ENCODE measurements at regions not wholly inside any gene's neighbourhood (a gene's known extent, or its start where the extent isn't known, plus 50 kb on each side); places are given as distances from the start of the nearest gene placed in this dataset.

DNA sequence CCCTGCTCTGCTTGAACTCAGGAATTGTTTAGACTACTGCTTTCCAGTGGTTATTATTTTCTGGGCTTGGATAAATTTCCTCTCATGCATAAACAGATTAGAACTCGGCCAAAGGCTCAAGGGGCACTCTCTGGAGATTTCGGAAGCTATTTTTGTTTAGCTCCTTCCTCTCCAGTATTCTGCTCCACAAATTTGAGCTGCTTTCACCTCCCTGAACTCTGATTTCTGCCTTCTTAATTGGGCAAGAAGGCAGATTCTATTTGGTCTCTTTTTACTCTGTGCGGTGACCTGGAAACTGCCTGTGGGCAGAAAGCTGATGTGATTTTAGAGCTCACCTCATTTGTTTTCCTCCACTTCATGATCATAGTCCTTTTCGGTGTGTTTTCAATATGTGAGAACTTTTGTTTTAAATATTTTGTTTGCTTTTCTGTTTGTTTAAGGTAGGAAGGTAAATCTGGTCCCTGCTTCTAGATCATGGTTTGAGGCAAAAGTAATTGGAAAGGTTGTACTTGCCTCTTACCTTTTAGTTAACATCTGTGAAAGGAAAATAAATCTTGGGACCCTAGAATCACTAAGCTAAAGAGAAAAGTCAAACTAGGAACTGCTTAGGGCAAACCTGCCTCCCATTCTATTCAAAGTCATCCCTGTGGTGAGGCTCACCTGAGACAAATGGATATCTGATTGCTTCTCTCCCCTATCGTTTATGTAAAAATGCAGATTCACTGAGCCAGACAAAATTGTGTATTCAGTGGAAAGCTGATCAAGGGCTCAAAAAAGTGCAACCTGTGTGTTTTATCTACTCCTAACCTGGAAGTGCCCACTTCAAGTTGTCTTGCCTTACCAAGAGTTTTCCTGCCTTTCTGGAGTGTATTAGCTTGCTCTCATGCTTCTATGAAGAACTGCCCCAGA is 714.7 kb upstream of the PCDH20 start:
- no peaks in the 10 kb centered on the region for H3K4me1 ChIP-seq
- H3K4me3 ChIP-seq = no peak overlapping the region
- TF ChIP-seq, protein P1, sequence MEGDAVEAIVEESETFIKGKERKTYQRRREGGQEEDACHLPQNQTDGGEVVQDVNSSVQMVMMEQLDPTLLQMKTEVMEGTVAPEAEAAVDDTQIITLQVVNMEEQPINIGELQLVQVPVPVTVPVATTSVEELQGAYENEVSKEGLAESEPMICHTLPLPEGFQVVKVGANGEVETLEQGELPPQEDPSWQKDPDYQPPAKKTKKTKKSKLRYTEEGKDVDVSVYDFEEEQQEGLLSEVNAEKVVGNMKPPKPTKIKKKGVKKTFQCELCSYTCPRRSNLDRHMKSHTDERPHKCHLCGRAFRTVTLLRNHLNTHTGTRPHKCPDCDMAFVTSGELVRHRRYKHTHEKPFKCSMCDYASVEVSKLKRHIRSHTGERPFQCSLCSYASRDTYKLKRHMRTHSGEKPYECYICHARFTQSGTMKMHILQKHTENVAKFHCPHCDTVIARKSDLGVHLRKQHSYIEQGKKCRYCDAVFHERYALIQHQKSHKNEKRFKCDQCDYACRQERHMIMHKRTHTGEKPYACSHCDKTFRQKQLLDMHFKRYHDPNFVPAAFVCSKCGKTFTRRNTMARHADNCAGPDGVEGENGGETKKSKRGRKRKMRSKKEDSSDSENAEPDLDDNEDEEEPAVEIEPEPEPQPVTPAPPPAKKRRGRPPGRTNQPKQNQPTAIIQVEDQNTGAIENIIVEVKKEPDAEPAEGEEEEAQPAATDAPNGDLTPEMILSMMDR (IDR thresholded peaks at IDR 0.05) = no peak
- intact Hi-C loops (cut with DNase I) = no loop called here
- H3K27me3 ChIP-seq = no peaks in the 10 kb centered on the region
- no peak overlapping the region for H3K9ac ChIP-seq (ENCODE audit: low read depth in 2 of 2, low read length in 2 of 2)
- no peak for DNase-seq
- no peak overlapping the region for H3K27ac ChIP-seq
- no peaks in the 10 kb centered on the region for H3K36me3 ChIP-seq
- no peaks in the 10 kb centered on the region for H3K9me3 ChIP-seq

DNA sequence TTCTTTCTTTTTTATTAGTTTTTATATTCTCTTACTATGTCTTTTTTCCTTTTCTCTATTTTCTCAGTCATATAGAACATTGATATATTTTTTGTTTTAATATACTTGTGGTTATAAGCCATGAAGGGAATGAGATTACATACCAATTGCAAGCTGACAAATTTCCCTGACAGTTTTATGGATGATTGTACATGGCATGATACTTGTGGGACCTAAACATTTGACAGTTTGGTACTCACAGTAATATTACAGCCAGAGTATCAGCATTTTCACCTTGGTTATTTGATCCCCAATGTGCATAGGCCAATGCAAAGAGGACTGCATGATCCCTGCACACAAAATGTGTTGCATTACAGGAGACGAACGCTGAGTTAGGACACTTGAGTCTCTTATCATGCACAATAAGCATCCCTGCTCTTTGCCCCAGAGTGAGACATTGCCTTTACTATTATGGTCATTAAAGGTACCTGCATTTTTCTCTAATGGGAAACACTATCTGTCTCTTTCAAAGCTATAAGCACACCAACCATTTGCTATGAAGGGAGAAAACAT is 713.4 kb upstream of the PCDH20 start:
- Histone ChIP-seq H3K27me3 (no peaks in the 10 kb centered on the region), H3K4me1 (no peaks in the 10 kb centered on the region), H3K9me3 (no peaks in the 10 kb centered on the region), H3K27ac (no peak overlapping the region), H3K36me3 (no peaks in the 10 kb centered on the region), H3K4me3 (no peak overlapping the region), H3K9ac (ENCODE audit: low read depth in 2 of 2, low read length in 2 of 2) (no peak overlapping the region)
- DNase-seq = no peak
- intact Hi-C loops (cut with DNase I) = no loop called here
- TF ChIP-seq, protein P1 (IDR thresholded peaks at IDR 0.05) = no peak

DNA sequence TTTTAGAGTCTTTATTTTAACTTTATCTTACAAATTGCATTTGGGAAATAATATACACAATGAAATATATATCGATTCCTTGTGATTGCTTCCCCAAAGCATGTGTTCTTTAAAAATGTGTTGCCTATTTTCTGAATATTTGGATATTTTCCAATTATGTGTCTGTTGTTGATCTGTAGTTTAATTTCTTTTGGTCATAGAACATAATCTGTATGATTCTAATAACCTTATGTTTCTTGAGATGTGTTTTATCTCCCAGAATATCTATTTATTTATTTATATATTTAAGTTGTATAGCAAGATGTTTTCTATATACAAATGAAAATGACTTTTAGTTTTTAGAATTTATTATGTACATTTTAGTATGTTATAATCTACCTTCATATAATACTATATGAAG is 710.8 kb upstream of the PCDH20 start:
- no peak for DNase-seq
- Histone ChIP-seq H3K27me3 (no peaks in the 10 kb centered on the region), H3K36me3 (no peaks in the 10 kb centered on the region), H3K9ac (ENCODE audit: low read depth in 2 of 2, low read length in 2 of 2) (no peak overlapping the region), H3K27ac (no peak overlapping the region), H3K9me3 (no peaks in the 10 kb centered on the region), H3K4me1 (no peaks in the 10 kb centered on the region), H3K4me3 (no peak overlapping the region)
- TF ChIP-seq, protein P1 (IDR thresholded peaks at IDR 0.05) = no peak
- intact Hi-C loops (cut with DNase I) = no loop called here

DNA sequence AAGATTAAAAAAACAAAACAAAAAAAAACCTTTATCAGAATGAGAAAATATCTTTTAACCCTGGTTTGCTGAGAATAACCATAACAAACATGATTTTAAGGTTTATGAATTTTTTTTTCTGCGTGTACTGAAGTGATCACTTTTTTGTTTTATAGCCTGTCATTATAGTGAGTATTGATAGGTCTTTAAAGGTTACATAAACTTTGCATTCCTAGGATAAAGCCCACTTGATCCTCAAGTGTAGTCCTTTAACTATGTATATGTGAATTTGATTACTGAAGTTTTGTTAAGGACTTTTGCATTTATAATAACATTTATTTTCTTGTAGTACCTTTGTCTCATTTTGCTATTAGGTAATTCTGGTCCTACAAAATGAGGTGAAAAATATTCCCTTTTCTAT is 709.8 kb upstream of the PCDH20 start:
- Histone ChIP-seq H3K9me3 (no peaks in the 10 kb centered on the region), H3K36me3 (no peaks in the 10 kb centered on the region), H3K27me3 (no peaks in the 10 kb centered on the region), H3K27ac (no peak overlapping the region), H3K9ac (ENCODE audit: low read depth in 2 of 2, low read length in 2 of 2) (no peak overlapping the region), H3K4me1 (no peaks in the 10 kb centered on the region), H3K4me3 (no peak overlapping the region)
- TF ChIP-seq, protein P1 (IDR thresholded peaks at IDR 0.05) = no peak
- intact Hi-C loops (cut with DNase I) = no loop called here
- no peak for DNase-seq

DNA sequence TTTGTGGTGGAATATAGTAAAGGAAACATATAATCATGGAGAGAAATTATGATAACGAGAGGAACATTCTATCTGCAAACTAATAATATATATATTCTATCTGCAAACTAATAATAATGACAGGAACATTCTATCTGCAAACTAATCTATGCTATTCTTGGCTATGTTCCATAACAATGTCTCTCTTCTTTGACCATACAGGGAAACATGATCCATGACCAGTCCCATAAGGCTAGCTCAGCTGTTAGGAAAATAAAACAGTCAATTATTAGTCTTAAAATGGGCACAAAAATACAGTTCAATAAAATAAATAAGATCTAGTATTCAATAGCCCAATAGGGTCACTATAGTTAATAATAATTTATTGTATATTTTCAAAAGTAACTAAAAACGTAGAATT is 707.8 kb upstream of the PCDH20 start:
- H3K36me3 ChIP-seq = no peaks in the 10 kb centered on the region
- no peaks in the 10 kb centered on the region for H3K27me3 ChIP-seq
- H3K4me3 ChIP-seq = no peak overlapping the region
- H3K9me3 ChIP-seq = no peaks in the 10 kb centered on the region
- no peaks in the 10 kb centered on the region for H3K4me1 ChIP-seq
- no peak overlapping the region for H3K9ac ChIP-seq (ENCODE audit: low read depth in 2 of 2, low read length in 2 of 2)
- intact Hi-C loops (cut with DNase I) = no loop called here
- no peak overlapping the region for H3K27ac ChIP-seq
- no peak for DNase-seq
- TF ChIP-seq, protein P1 (IDR thresholded peaks at IDR 0.05) = no peak

Measured in colonic mucosa (tissue), 4 donors.